ENCODE measurements at regions not wholly inside any gene's neighbourhood (a gene's known extent, or its start where the extent isn't known, plus 50 kb on each side); places are given as distances from the start of the nearest gene placed in this dataset.
"Not testable (repeated sequence)": the region's sequence is repeated elsewhere in the genome, so short reads cannot be mapped to it uniquely, and the experiment has no call there.

DNA sequence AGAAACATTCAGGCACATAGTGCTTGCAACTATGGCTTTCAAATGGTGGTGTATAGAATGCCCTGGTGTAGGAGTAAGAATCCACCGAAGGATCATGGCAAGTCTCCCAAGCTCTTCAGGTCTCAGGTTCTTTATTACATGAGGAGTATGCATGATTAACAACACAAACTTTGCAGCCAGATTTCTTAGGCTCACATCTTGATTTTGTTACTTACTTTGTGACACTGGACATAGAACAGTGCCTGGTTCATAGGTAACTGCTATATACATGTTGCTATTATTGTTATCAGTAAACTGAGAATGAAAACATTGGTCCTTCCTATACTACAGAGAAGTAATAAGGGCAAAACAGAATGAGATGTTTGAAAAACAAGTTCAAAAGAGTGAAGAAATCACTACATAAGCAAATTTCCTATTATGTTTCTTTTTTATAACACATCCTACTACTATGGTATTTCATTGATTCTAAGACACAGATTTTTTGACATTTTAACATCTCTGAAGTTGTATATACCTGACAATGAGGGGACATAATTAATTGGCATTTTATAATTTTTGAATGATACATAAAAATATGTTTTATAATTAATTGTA is 284.9 kb downstream of the C1D start:
- no peak for DNase-seq (ENCODE audit: low spot score)
- H3K27ac ChIP-seq: no peak overlapping the region
- WGBS (ENCODE audit: low lambda C conversion rate, missing lambda C conversion rate): 100% methylated on average over 1 of the region's 1 CpG
- H3K9me2 ChIP-seq (replicated peaks; ENCODE audit: insufficient read depth): no peaks in the 10 kb centered on the region
- H3K4me2 ChIP-seq: no peak overlapping the region
- H3K36me3 ChIP-seq (replicated peaks; ENCODE audit: insufficient read depth, low read depth): no peaks in the 10 kb centered on the region
- no peak overlapping the region for H3K4me3 ChIP-seq
- TF ChIP-seq EZH2phosphoT487 (IDR thresholded peaks at IDR 0.05; ENCODE audit: low read depth, severe bottlenecking, unreplicated experiment): no peak
- no peak for TF ChIP-seq EZH2 (IDR thresholded peaks at IDR 0.05; ENCODE audit: borderline replicate concordance)
- TF ChIP-seq, protein P1, sequence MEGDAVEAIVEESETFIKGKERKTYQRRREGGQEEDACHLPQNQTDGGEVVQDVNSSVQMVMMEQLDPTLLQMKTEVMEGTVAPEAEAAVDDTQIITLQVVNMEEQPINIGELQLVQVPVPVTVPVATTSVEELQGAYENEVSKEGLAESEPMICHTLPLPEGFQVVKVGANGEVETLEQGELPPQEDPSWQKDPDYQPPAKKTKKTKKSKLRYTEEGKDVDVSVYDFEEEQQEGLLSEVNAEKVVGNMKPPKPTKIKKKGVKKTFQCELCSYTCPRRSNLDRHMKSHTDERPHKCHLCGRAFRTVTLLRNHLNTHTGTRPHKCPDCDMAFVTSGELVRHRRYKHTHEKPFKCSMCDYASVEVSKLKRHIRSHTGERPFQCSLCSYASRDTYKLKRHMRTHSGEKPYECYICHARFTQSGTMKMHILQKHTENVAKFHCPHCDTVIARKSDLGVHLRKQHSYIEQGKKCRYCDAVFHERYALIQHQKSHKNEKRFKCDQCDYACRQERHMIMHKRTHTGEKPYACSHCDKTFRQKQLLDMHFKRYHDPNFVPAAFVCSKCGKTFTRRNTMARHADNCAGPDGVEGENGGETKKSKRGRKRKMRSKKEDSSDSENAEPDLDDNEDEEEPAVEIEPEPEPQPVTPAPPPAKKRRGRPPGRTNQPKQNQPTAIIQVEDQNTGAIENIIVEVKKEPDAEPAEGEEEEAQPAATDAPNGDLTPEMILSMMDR (IDR thresholded peaks at IDR 0.05; ENCODE audit: poor library complexity): no peak
- H3K27me3 ChIP-seq: no peaks in the 10 kb centered on the region
- no peaks in the 10 kb centered on the region for H4K20me1 ChIP-seq (ENCODE audit: insufficient read depth, poor library complexity, severe bottlenecking)
- H3K9me3 ChIP-seq (ENCODE audit: low read depth): no peaks in the 10 kb centered on the region
- H3K79me2 ChIP-seq: no peaks in the 10 kb centered on the region
- no peak overlapping the region for H2AFZ ChIP-seq
- no peaks in the 10 kb centered on the region for H3K4me1 ChIP-seq (ENCODE audit: insufficient read depth)

DNA sequence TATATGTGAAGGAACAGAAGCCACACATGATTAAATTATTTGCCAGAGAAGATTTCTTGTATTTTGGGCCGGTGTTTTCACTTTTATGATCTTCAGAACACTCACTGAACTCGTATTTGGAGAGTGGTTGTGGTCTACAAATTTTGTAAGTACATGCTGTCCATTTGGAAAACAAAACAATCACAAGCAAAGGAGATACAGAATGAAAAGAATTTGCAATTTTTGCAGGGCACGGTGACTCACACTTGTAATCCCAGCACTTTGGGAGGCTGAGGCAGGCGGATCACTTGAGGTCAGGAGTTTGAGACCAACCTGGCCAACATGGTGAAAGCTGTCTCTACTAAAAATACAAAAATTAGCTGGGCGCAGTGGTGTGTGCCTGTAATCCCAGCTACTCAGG is 282.0 kb downstream of the C1D start:
- H3K4me2 ChIP-seq; H3K9me3 ChIP-seq (ENCODE audit: low read depth): not testable (repeated sequence)
- WGBS (ENCODE audit: low lambda C conversion rate, missing lambda C conversion rate): 72% methylated on average over 5 of the region's 5 CpGs

DNA sequence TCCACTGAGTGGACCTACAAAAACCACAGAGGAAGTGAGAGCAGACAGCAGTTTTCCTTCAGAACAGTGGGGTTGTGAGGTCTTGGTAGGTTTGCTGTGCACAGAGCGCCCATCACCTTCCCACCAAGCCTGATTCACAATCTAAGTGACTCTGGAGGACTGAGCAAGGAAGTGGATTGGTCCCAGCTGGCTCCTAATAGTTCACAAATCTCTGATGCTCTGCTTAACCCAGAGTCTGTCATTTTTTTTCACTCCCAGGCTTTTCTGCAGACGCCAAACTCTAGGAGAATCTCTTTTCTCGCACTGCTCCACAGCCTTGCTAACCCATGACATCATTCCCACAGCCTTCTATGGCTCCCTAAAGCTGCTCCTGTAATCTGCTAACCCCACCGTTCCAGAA is 280.4 kb downstream of the C1D start:
- H3K4me1 ChIP-seq (ENCODE audit: insufficient read depth): no peaks in the 10 kb centered on the region
- no peak for TF ChIP-seq EZH2phosphoT487 (IDR thresholded peaks at IDR 0.05; ENCODE audit: low read depth, severe bottlenecking, unreplicated experiment)
- 73% methylated on average over 4 of the region's 4 CpGs for WGBS (ENCODE audit: low lambda C conversion rate, missing lambda C conversion rate)
- no peak for DNase-seq (ENCODE audit: low spot score)
- no peak overlapping the region for H2AFZ ChIP-seq
- H3K27ac ChIP-seq: no peak overlapping the region
- H4K20me1 ChIP-seq (ENCODE audit: insufficient read depth, poor library complexity, severe bottlenecking): no peaks in the 10 kb centered on the region
- no peak overlapping the region for H3K4me2 ChIP-seq
- no peaks in the 10 kb centered on the region for H3K79me2 ChIP-seq
- H3K36me3 ChIP-seq (replicated peaks; ENCODE audit: insufficient read depth, low read depth): no peaks in the 10 kb centered on the region
- no peaks in the 10 kb centered on the region for H3K9me2 ChIP-seq (replicated peaks; ENCODE audit: insufficient read depth)
- no peaks in the 10 kb centered on the region for H3K9me3 ChIP-seq (ENCODE audit: low read depth)
- H3K4me3 ChIP-seq: no peak overlapping the region
- peaks cover 2% of the 10 kb centered on the region for H3K27me3 ChIP-seq

More for the DNA sequence above, 282.0 kb downstream of the C1D start:
- H4K20me1 ChIP-seq (ENCODE audit: insufficient read depth, poor library complexity, severe bottlenecking); H3K27ac ChIP-seq; DNase-seq (ENCODE audit: low spot score); H2AFZ ChIP-seq; H3K79me2 ChIP-seq; H3K36me3 ChIP-seq (replicated peaks; ENCODE audit: insufficient read depth, low read depth); H3K9me2 ChIP-seq (replicated peaks; ENCODE audit: insufficient read depth); H3K4me3 ChIP-seq; H3K27me3 ChIP-seq; H3K4me1 ChIP-seq (ENCODE audit: insufficient read depth): not testable (repeated sequence)

DNA sequence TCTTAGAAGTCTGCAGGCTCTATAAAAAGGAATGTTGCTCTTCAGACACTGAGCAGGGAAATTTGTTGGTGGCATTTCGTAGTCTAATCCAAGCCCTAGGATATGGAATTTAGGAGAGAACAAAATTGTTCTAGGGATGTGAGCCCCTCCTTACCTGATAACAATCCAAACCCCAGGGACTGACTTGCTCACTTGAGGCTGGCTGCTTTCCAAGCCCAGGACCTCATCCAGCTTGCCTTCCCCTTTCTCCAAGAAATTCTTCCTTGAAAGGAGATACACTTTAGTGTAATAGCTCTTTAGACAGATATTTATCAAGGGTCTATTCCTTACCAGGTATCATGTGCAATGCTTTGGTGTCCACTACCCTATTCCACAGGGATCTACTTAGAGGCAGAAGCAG is 279.8 kb downstream of the C1D start:
- 81% methylated on average over 1 of the region's 1 CpG for WGBS (ENCODE audit: low lambda C conversion rate, missing lambda C conversion rate)
- TF ChIP-seq EZH2 (IDR thresholded peaks at IDR 0.05; ENCODE audit: borderline replicate concordance) (no peak), EZH2phosphoT487 (IDR thresholded peaks at IDR 0.05; ENCODE audit: low read depth, severe bottlenecking, unreplicated experiment) (no peak)
- TF ChIP-seq, protein P1 (IDR thresholded peaks at IDR 0.05; ENCODE audit: poor library complexity): no peak
- Histone ChIP-seq H3K4me2 (no peak overlapping the region), H3K9me3 (ENCODE audit: low read depth) (no peaks in the 10 kb centered on the region), H3K79me2 (no peaks in the 10 kb centered on the region), H3K27me3 (peaks cover 3% of the 10 kb centered on the region), H4K20me1 (ENCODE audit: insufficient read depth, poor library complexity, severe bottlenecking) (no peaks in the 10 kb centered on the region), H2AFZ (no peak overlapping the region), H3K27ac (no peak overlapping the region), H3K4me1 (ENCODE audit: insufficient read depth) (no peaks in the 10 kb centered on the region), H3K4me3 (no peak overlapping the region), H3K36me3 (replicated peaks; ENCODE audit: insufficient read depth, low read depth) (no peaks in the 10 kb centered on the region), H3K9me2 (replicated peaks; ENCODE audit: insufficient read depth) (no peaks in the 10 kb centered on the region)
- no peak for DNase-seq (ENCODE audit: low spot score)

Measured in hepatocyte (in vitro differentiated cells).